ENCODE measurements at regions not wholly inside any gene's neighbourhood (a gene's known extent, or its start where the extent isn't known, plus 50 kb on each side); places are given as distances from the start of the nearest gene placed in this dataset.

- no peak for TF ChIP-seq CTCF (conservative IDR thresholded peaks at IDR 0.05; ENCODE audit: low read depth, low read length)
- TF ChIP-seq EZH2 (IDR thresholded peaks at IDR 0.05; ENCODE audit: borderline replicate concordance, low read depth, low read length, poor library complexity, severe bottlenecking): no peak
These were observed 136.1 kb upstream of the ARSJ start for GRCh38 chr4:114115526-114115925.
